HepG2 (cell line): ENCODE measurements at regions not wholly inside any gene's neighbourhood (a gene's known extent, or its start where the extent isn't known, plus 50 kb on each side); places are given as distances from the start of the nearest gene placed in this dataset.

Experiments
- BATF2 ChIP-seq: sonication (generic); formaldehyde crosslinking; IDR thresholded peaks from 2 replicates; pipeline ENCODE4 v1.8.0; 2022; ENCODE audit warnings: mild to moderate bottlenecking, missing genetic modification reagents, moderate library complexity
- FOXA3 ChIP-seq: IDR thresholded peaks from 2 replicates; pipeline ENCODE4 v1.6.1; 2016; ENCODE audit warnings: missing genetic modification reagents, missing compliant biosample characterization
- HNRNPUL1 ChIP-seq: fragments of 200-400 bp; formaldehyde crosslinking; IDR thresholded peaks from 2 replicates; pipeline ENCODE4 v1.6.1; 2017; ENCODE audit warnings: low read depth, mild to moderate bottlenecking, low read length, moderate library complexity
- KDM5B ChIP-seq: sonication (generic); formaldehyde crosslinking; IDR thresholded peaks from 2 replicates; pipeline ENCODE4 v1.4.0; 2020; ENCODE audit warnings: missing genetic modification reagents, mild to moderate bottlenecking, borderline replicate concordance
- LCORL ChIP-seq, 2 experiments: fragments of 450-650 bp in 1 of 2; sonication (generic) in 1 of 2; formaldehyde crosslinking in 1 of 2; IDR thresholded peaks; 2 replicates each; pipeline versions ENCODE4 v1.5.0 to v1.6.1; 2017 to 2020; ENCODE audit warnings: antibody characterized with exemption in 1 of 2, missing genetic modification reagents in 1 of 2
- MAZ ChIP-seq, 2 experiments: sonication (generic) in 1 of 2; formaldehyde crosslinking in 1 of 2; IDR thresholded peaks; 2 replicates each; pipeline versions ENCODE4 v1.5.0 to v1.6.1; 2012 to 2020; ENCODE audit warnings: low read depth in 2 of 2, mild to moderate bottlenecking in 2 of 2, borderline replicate concordance in 1 of 2, improper control_type of control experiment in 1 of 2, low read length in 1 of 2, missing genetic modification reagents in 1 of 2, moderate library complexity in 1 of 2
- MLLT10 ChIP-seq: sonication (generic); formaldehyde crosslinking; IDR thresholded peaks from 2 replicates; pipeline ENCODE4 v1.4.0; 2020; ENCODE audit warnings: missing genetic modification reagents
- NCOR1 ChIP-seq: fragments of 200-600 bp; sonication (generic); IDR thresholded peaks from 2 replicates; pipeline ENCODE4 v1.7.0; 2017; ENCODE audit warnings: antibody characterized with exemption, low read length, borderline replicate concordance
- NFE2 ChIP-seq: sonication (generic); formaldehyde crosslinking; IDR thresholded peaks from 2 replicates; pipeline ENCODE4 v1.4.0; 2020; ENCODE audit warnings: missing genetic modification reagents
- PCBP2 ChIP-seq: fragments of 200-400 bp; formaldehyde crosslinking; optimal IDR thresholded peaks from 2 replicates; pipeline ENCODE3; 2018; ENCODE audit warnings: low read length, low read depth; ENCODE audit not compliant: poor library complexity, severe bottlenecking
- SP1 ChIP-seq, 2 experiments: fragments of 450-650 bp in 1 of 2; sonication (generic) in 1 of 2; formaldehyde crosslinking in 1 of 2; IDR thresholded peaks; 2 replicates each; pipeline versions ENCODE4 v1.4.0 to v1.6.1; 2016 to 2020; ENCODE audit warnings: missing genetic modification reagents in 1 of 2
- TCF7L2 ChIP-seq: IDR thresholded peaks from 2 replicates; pipeline ENCODE4 v1.6.1; 2011; ENCODE audit warnings: mild to moderate bottlenecking, low read depth, low read length, moderate library complexity
- TSC22D2 ChIP-seq: sonication (generic); formaldehyde crosslinking; IDR thresholded peaks from 2 replicates; pipeline ENCODE4 v1.5.1; 2020; ENCODE audit warnings: missing genetic modification reagents, mild to moderate bottlenecking, borderline replicate concordance
- ZBTB7B ChIP-seq: sonication (generic); formaldehyde crosslinking; IDR thresholded peaks from 2 replicates; pipeline ENCODE4 v1.4.0; 2020; ENCODE audit warnings: missing genetic modification reagents
- ZFP36L2 ChIP-seq: sonication (generic); formaldehyde crosslinking; IDR thresholded peaks from 2 replicates; pipeline ENCODE4 v1.4.0; 2020; ENCODE audit warnings: missing genetic modification reagents
- ZNF136 ChIP-seq: sonication (generic); formaldehyde crosslinking; IDR thresholded peaks from 2 replicates; pipeline ENCODE4 v1.8.1; 2022; ENCODE audit warnings: low read depth, mild to moderate bottlenecking, moderate library complexity, missing genetic modification reagents
- ZNF20 ChIP-seq: sonication (generic); formaldehyde crosslinking; IDR thresholded peaks from 2 replicates; pipeline ENCODE4 v1.4.0; 2020; ENCODE audit warnings: mild to moderate bottlenecking, moderate library complexity, missing genetic modification reagents
- ZNF207 ChIP-seq: fragments of 450-650 bp; IDR thresholded peaks from 2 replicates; pipeline ENCODE4 v1.6.1; 2016; ENCODE audit warnings: antibody characterized with exemption, borderline replicate concordance
- ZNF280B ChIP-seq: sonication (generic); formaldehyde crosslinking; IDR thresholded peaks from 2 replicates; pipeline ENCODE4 v1.5.0; 2020; ENCODE audit warnings: missing genetic modification reagents, mild to moderate bottlenecking, borderline replicate concordance
- ZNF547 ChIP-seq: sonication (generic); formaldehyde crosslinking; IDR thresholded peaks from 2 replicates; pipeline ENCODE4 v1.5.1; 2020; ENCODE audit warnings: mild to moderate bottlenecking, missing genetic modification reagents
- ZNF746 ChIP-seq: sonication (generic); formaldehyde crosslinking; IDR thresholded peaks from 2 replicates; pipeline ENCODE4 v1.8.0; 2022; ENCODE audit warnings: mild to moderate bottlenecking, missing genetic modification reagents
- ZNF766 ChIP-seq: sonication (generic); formaldehyde crosslinking; IDR thresholded peaks from 2 replicates; pipeline ENCODE4 v1.5.0; 2020; ENCODE audit warnings: missing genetic modification reagents, borderline replicate concordance
- ZNF776 ChIP-seq: sonication (generic); formaldehyde crosslinking; IDR thresholded peaks from 2 replicates; pipeline ENCODE4 v1.4.0; 2020; ENCODE audit warnings: mild to moderate bottlenecking, missing genetic modification reagents
- ZNF782 ChIP-seq: sonication (generic); formaldehyde crosslinking; IDR thresholded peaks from 2 replicates; pipeline ENCODE4 v1.4.0; 2020; ENCODE audit warnings: missing genetic modification reagents, mild to moderate bottlenecking, borderline replicate concordance
- ZNF850 ChIP-seq: sonication (generic); formaldehyde crosslinking; conservative IDR thresholded peaks from 2 replicates; pipeline ENCODE4 v1.9.0; 2021; ENCODE audit warnings: mild to moderate bottlenecking, missing genetic modification reagents
- TF ChIP-seq, protein P1 (sequence below): sonication (generic); formaldehyde crosslinking; IDR thresholded peaks from 2 replicates; pipeline ENCODE4 v1.4.0; 2020; ENCODE audit warnings: missing genetic modification reagents

DNA sequence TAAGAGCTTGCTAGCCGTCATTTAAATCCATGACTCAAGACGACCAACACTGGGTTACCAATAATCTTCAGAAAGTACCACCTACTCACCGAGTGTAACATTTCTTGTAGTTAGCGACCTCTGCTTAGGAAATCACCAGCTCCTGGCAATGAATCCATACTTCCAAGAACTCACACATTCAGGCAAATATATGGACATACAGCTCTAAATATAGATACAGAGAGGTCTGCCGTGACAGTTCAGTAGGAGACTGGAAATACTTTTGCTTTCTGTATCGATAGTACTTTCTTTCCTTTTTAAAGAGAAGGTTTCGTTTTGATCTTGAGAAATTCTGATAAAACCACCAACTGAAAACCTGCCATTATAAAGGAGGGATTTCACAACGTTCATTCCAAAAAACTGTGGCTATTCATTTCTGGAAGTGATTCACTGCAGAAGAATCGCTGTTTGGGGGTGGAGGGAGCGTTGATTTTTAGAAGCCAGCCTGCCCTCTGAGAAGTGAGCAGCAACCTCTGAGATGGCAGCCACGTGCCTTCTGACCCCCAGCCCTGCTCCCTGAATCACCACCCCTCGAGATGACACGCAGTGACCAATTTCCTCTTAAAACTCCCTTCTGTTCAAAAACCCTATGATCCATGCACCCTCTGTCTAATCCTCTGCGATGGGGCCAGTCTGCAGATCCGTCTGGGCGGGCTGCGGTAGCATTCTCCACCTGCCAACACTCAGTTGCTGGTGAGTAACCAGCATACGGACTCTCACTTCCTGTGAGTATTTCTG, 179.0 kb upstream of the KLF14 start (continued):
- TF ChIP-seq BATF2 (CRISPR knock-in tag) (no peak), ZNF766 (CRISPR knock-in tag) (no peak), ZNF280B (CRISPR knock-in tag) (no peak), KDM5B (no peak), PCBP2 (no peak), MAZ (IDR thresholded peaks at IDR 0.05; ENCODE audit: borderline replicate concordance, low read depth, low read length) (no peak), MAZ (CRISPR knock-in tag; IDR thresholded peaks at IDR 0.05; ENCODE audit: low read depth) (peak; percentile 51; the same call in 1 of the 2 replicates), NFE2 (CRISPR knock-in tag) (no peak), ZNF207 (no peak), ZNF782 (no peak), ZNF20 (CRISPR knock-in tag) (no peak), ZBTB7B (CRISPR knock-in tag) (peak; percentile 53; the same call in 1 of the 2 replicates), ZFP36L2 (no peak), SP1 (IDR thresholded peaks at IDR 0.05) (no peak), SP1 (CRISPR knock-in tag; IDR thresholded peaks at IDR 0.05) (no peak), TCF7L2 (no peak), LCORL (IDR thresholded peaks at IDR 0.05) (peak; percentile 74), LCORL (CRISPR knock-in tag; IDR thresholded peaks at IDR 0.05) (peak; percentile 52; the same call in 1 of the 2 replicates), ZNF746 (CRISPR knock-in tag) (no peak), ZNF850 (no peak), TSC22D2 (CRISPR knock-in tag) (no peak), ZNF136 (no peak), ZNF776 (CRISPR knock-in tag) (no peak), ZNF547 (CRISPR knock-in tag) (0 out of 2 replicates have a peak, but pooled peaks have one; percentile 35), HNRNPUL1 (no peak), MLLT10 (CRISPR knock-in tag) (no peak), NCOR1 (no peak), FOXA3 (no peak)
- TF ChIP-seq, protein P1, sequence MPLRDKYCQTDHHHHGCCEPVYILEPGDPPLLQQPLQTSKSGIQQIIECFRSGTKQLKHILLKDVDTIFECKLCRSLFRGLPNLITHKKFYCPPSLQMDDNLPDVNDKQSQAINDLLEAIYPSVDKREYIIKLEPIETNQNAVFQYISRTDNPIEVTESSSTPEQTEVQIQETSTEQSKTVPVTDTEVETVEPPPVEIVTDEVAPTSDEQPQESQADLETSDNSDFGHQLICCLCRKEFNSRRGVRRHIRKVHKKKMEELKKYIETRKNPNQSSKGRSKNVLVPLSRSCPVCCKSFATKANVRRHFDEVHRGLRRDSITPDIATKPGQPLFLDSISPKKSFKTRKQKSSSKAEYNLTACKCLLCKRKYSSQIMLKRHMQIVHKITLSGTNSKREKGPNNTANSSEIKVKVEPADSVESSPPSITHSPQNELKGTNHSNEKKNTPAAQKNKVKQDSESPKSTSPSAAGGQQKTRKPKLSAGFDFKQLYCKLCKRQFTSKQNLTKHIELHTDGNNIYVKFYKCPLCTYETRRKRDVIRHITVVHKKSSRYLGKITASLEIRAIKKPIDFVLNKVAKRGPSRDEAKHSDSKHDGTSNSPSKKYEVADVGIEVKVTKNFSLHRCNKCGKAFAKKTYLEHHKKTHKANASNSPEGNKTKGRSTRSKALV (CRISPR knock-in tag), result no peak
